Ectodermal cell (in vitro differentiated cells): ENCODE measurements at regions not wholly inside any gene's neighbourhood (a gene's known extent, or its start where the extent isn't known, plus 50 kb on each side); places are given as distances from the start of the nearest gene placed in this dataset.

Experiments
- H3K27ac ChIP-seq: 2 replicates; pipeline ENCODE4 v1.7.0; 2013; ENCODE audit warnings: mild to moderate bottlenecking, low read depth, low read length; ENCODE audit not compliant: insufficient read depth, poor library complexity, severe bottlenecking
- H3K27me3 ChIP-seq: 2 replicates; pipeline ENCODE4 v1.7.0; 2013; ENCODE audit warnings: mild to moderate bottlenecking, low read length; ENCODE audit not compliant: insufficient read depth, control insufficient read depth, poor library complexity, severe bottlenecking
- H3K36me3 ChIP-seq: one replicate; pipeline ENCODE4 v1.7.0; 2013; ENCODE audit warnings: low read length; ENCODE audit not compliant: control insufficient read depth, insufficient read depth
- H3K4me1 ChIP-seq: one replicate; pipeline ENCODE4 v1.7.0; 2013; ENCODE audit warnings: low read length; ENCODE audit not compliant: control insufficient read depth, insufficient read depth
- H3K4me3 ChIP-seq: 2 replicates; pipeline ENCODE4 v1.7.0; 2013; ENCODE audit warnings: low read depth, low read length, control low read depth; ENCODE audit not compliant: insufficient read depth
- H3K9me3 ChIP-seq: 2 replicates; pipeline ENCODE4 v1.7.0; 2013; ENCODE audit warnings: mild to moderate bottlenecking, low read length, moderate library complexity; ENCODE audit not compliant: control insufficient read depth
- WGBS, 2 experiments: methylation state at CpG; one replicate each; pipeline ENCODE4 v1.1.7; 2013; ENCODE audit warnings: missing lambda C conversion rate in 2 of 2; 5-methylcytosine and 5-hydroxymethylcytosine counted together

DNA sequence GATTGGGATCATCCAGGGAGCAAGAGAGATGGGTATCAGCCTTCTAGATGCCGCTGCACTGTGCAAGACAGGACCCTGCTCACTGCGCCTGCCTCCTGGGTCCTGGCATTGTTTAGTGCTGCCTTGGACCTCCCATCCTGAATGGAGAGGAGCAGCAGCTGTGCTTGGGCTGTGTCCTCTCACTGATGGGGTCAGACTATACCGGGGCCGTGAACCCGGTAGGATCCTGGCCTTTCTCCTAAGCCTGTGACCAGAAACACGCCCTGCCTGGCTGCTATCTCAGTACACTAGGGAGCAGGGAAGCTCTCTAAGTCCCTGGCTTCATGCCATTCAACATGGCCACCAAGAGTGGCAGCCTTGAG lies 309.4 kb upstream of the ZNF32 start:
- Histone ChIP-seq H3K4me1 (no peaks in the 10 kb centered on the region), H3K27ac (no peak overlapping the region), H3K27me3 (no peaks in the 10 kb centered on the region), H3K36me3 (no peaks in the 10 kb centered on the region), H3K9me3 (no peaks in the 10 kb centered on the region), H3K4me3 (no peak overlapping the region)
- 94% methylated on average over 6 of the region's 6 CpGs for WGBS, 2 experiments

DNA sequence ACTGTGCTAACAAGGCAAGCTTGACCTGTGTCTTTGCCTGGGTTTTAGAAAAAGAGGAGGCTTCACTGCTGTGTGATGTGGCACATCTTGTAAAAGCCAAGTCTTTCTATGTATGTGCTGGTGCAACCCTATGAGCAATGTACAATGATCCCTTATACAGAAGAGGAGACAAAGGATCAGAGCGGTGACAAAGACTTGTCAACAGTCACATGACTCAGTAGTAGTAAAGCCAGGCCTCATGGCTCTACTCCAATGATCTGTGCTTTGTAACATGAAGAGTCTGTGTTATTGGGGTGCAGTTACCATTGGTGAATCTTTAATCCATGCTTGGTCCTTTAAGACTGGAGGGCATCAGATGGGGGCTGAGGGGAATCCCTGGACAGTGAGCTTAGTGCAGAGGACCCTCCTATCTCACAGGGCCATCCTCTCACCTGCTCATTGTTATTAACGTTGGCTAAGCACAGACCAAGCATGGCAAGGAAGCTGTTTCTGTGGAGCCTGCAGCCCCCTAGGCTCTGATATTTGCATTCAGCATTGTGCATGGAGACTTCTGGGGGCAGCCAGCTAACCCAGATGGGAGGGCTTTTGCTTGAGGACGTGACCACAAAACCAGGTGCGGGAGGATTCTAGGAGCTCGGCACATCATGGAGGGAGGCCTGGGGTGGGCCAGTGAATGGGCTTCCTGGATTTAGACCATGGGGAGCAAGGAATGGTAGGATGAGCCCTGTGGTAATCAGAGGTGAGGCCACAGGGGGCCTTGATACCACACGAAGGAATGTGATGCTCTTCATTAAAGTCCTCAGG lies 308.8 kb upstream of the ZNF32 start:
- WGBS, 2 experiments: 91 to 94% methylated on average over 6 of the region's 6 CpGs
- H3K4me1 ChIP-seq: no peaks in the 10 kb centered on the region

GRCh38 chr10:43955978-43956377 lies 307.3 kb upstream of the ZNF32 start:
- Histone ChIP-seq H3K4me1 (no peaks in the 10 kb centered on the region), H3K27me3 (no peaks in the 10 kb centered on the region), H3K4me3 (no peak overlapping the region), H3K36me3 (no peaks in the 10 kb centered on the region), H3K9me3 (no peaks in the 10 kb centered on the region), H3K27ac (no peak overlapping the region)
- 79 to 83% methylated on average over 3 of the region's 3 CpGs for WGBS, 2 experiments

More for the DNA sequence above, 308.8 kb upstream of the ZNF32 start:
- Histone ChIP-seq H3K27me3 (no peaks in the 10 kb centered on the region), H3K9me3 (no peaks in the 10 kb centered on the region), H3K4me3 (no peak overlapping the region), H3K27ac (no peak overlapping the region), H3K36me3 (no peaks in the 10 kb centered on the region)

GRCh38 chr10:43955002-43955596 lies 306.4 kb upstream of the ZNF32 start:
- WGBS, 2 experiments: 89 to 91% methylated on average over 5 of the region's 5 CpGs
- no peak overlapping the region for H3K27ac ChIP-seq

DNA sequence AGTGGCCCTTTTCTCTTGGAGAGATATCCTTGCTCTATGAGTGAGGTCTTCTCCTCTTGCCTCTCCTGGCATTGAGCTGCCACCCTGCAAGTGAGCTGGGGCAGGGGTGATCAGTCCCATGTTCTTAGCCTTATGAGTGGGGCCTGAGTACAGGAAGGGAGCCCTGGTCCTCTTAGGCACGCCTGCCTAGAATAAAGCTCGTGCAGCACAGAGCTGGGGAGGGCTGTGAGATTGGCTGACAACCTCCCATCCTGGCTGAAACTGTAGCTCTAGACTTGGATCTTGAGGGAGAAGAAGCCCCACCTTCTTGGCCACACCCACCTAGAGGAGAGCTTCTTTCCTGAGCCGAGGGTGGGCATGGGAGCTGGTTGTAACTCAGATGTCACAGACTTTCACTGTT lies 305.0 kb upstream of the ZNF32 start:
- no peaks in the 10 kb centered on the region for H3K4me1 ChIP-seq
- WGBS, 2 experiments: 95 to 97% methylated on average over 2 to 3 of the region's 3 CpGs

More at GRCh38 chr10:43955002-43955596, 306.4 kb upstream of the ZNF32 start:
- no peak overlapping the region for H3K4me3 ChIP-seq
- no peaks in the 10 kb centered on the region for H3K9me3 ChIP-seq
- H3K27me3 ChIP-seq: no peaks in the 10 kb centered on the region
- no peaks in the 10 kb centered on the region for H3K36me3 ChIP-seq
- no peaks in the 10 kb centered on the region for H3K4me1 ChIP-seq

DNA sequence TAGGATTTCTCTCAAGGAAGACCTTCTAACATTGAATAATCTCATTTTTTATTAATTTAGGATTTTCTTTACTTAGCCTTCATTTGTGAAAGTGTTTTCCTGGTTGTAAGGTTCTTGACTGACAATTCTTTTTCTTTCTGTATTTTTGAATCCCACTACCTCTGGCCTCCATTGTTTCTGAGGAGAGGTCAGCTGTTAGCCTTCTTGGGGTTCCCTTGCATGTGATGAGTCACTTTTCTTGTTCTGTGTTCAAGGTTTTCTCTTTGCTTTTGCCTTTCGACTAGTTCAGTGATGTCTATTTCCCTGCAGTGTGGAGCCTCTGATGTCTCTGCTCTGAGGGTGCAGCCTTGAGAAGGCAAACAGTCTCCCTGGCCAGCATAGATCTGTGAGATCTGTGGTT lies 304.1 kb upstream of the ZNF32 start:
- H3K9me3 ChIP-seq: no peaks in the 10 kb centered on the region
- 84 to 97% methylated on average over 1 of the region's 1 CpG for WGBS, 2 experiments

More for the DNA sequence above, 305.0 kb upstream of the ZNF32 start:
- Histone ChIP-seq H3K9me3 (no peaks in the 10 kb centered on the region), H3K27ac (no peak overlapping the region), H3K36me3 (no peaks in the 10 kb centered on the region), H3K27me3 (no peaks in the 10 kb centered on the region), H3K4me3 (no peak overlapping the region)

DNA sequence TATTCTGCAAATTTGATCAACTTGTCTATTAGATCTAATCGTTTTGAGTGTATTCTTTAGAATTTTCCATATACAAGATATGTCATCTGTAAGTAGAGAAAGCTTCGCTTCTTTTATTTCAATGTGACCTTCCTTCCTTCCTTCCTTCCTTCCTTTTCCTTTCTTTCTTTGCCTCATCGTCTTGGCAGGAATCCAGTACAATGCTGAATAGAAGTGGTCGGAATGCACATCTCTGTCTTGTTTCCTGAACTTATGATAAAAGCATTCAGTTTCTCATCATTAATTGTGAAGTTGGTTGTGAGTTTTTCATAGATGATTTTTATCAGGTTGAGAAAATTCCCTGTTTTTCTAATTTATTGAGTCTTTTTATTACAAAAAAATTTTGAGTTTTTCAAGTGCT lies 300.7 kb upstream of the ZNF32 start:
- WGBS, 2 experiments: 83 to 93% methylated on average over 2 to 3 of the region's 4 CpGs
- H3K27me3 ChIP-seq: no peaks in the 10 kb centered on the region

More for the DNA sequence above, 304.1 kb upstream of the ZNF32 start:
- Histone ChIP-seq H3K36me3 (no peaks in the 10 kb centered on the region), H3K27ac (no peak overlapping the region), H3K4me1 (no peaks in the 10 kb centered on the region), H3K4me3 (no peak overlapping the region), H3K27me3 (no peaks in the 10 kb centered on the region)

DNA sequence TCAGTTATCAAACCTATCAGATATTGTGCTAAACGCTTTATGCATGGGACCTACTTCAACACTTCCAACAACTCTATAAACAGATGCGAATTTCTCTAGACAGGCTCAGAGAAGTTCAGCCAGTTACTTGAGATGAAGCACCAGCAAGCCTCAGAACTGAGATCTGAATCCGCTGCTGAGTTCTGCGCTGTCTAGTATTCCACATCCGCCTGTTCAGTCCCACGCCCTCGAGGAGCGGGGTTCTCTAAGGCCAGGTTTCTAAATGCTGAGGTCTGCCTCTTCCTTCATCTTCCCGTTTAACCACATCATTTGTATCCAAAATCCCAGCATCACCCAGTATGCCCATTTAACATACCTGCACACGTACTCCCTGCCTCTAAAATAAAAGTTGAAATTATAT lies 297.8 kb upstream of the ZNF32 start:
- Histone ChIP-seq H3K9me3 (no peaks in the 10 kb centered on the region), H3K4me1 (no peaks in the 10 kb centered on the region), H3K27ac (no peak overlapping the region), H3K27me3 (no peaks in the 10 kb centered on the region), H3K36me3 (no peaks in the 10 kb centered on the region), H3K4me3 (no peak overlapping the region)
- 91 to 94% methylated on average over 9 of the region's 10 CpGs for WGBS, 2 experiments

More for the DNA sequence above, 300.7 kb upstream of the ZNF32 start:
- no peaks in the 10 kb centered on the region for H3K36me3 ChIP-seq
- no peaks in the 10 kb centered on the region for H3K9me3 ChIP-seq
- H3K27ac ChIP-seq: no peak overlapping the region
- H3K4me3 ChIP-seq: no peak overlapping the region
- no peaks in the 10 kb centered on the region for H3K4me1 ChIP-seq

GRCh38 chr10:43945908-43946307 lies 297.2 kb upstream of the ZNF32 start:
- 94% methylated on average over 4 of the region's 4 CpGs for WGBS, 2 experiments
- Histone ChIP-seq H3K4me1 (no peaks in the 10 kb centered on the region), H3K4me3 (no peak overlapping the region), H3K36me3 (no peaks in the 10 kb centered on the region), H3K27me3 (no peaks in the 10 kb centered on the region), H3K27ac (no peak overlapping the region), H3K9me3 (no peaks in the 10 kb centered on the region)

DNA sequence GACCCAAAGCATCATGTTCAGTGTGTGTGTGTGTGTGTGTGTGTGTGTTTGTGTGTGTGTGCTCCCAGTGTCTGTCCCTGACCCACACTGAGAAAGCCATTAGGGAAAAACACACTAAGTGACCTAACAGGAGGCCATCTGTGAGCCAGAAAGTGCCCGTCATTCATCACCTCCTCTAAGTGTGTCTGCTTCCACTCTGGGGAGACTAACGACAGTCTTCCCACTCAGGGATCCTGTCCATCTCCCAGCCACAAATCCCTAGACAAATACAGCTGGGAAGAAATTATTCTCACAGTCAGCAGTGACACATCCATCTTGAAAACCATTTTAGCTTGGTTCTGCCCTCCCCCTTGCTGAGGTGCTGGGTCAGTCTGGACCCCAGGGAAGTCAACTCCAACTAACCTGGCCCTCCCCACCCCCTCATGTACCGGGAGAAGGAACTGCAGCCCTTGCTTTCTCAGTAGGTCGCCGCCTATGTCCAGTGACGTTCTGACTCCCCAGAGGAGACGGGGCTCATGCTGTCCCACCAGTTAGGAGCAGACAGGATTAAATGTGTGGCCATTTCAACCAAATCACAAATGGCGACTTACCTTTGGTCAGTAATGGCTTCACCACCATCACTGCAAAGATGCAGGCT lies 296.5 kb upstream of the ZNF32 start:
- WGBS, 2 experiments: 92 to 93% methylated on average over 8 of the region's 8 CpGs
- Histone ChIP-seq H3K27ac (no peak overlapping the region), H3K4me1 (no peaks in the 10 kb centered on the region)

More for the DNA sequence above, 296.5 kb upstream of the ZNF32 start:
- Histone ChIP-seq H3K27me3 (no peaks in the 10 kb centered on the region), H3K36me3 (no peaks in the 10 kb centered on the region), H3K9me3 (no peaks in the 10 kb centered on the region), H3K4me3 (no peak overlapping the region)
